Colonic mucosa (tissue), 4 donors: ENCODE measurements at regions not wholly inside any gene's neighbourhood (a gene's known extent, or its start where the extent isn't known, plus 50 kb on each side); places are given as distances from the start of the nearest gene placed in this dataset.

ENCODE experiments used
- DNase-seq: peaks from one replicate; pipeline ENCODE4 v3.0.0-alpha.2; 2020
- H3K27ac ChIP-seq: fragments of 200-600 bp; one replicate; pipeline ENCODE4 v1.8.0; 2021
- H3K27me3 ChIP-seq: fragments of 200-600 bp; one replicate; pipeline ENCODE4 v1.8.0; 2021
- H3K36me3 ChIP-seq: fragments of 200-600 bp; one replicate; pipeline ENCODE4 v1.8.0; 2021
- H3K4me1 ChIP-seq: fragments of 200-600 bp; one replicate; pipeline ENCODE4 v1.8.0; 2021; ENCODE audit warnings: mild to moderate bottlenecking
- H3K4me3 ChIP-seq: fragments of 200-600 bp; one replicate; pipeline ENCODE4 v1.8.0; 2021
- H3K9ac ChIP-seq, 2 donors: one replicate each; pipeline ENCODE4 v1.7.0; 2013; ENCODE audit warnings: control low read depth in 2 of 2, low read depth in 2 of 2, low read length in 2 of 2
- H3K9me3 ChIP-seq: fragments of 200-600 bp; one replicate; pipeline ENCODE4 v1.8.0; 2021
- CTCF ChIP-seq: fragments of 200-600 bp; IDR thresholded peaks from one replicate; pipeline ENCODE4 v1.8.0; 2022; ENCODE audit warnings: antibody characterized with exemption, mild to moderate bottlenecking
- intact Hi-C: fragments of 100-400 bp; cut with DNase I; formaldehyde crosslinking; loops from one replicate; pipeline ENCODE4 v1.14.1; 2022
- donor health status: healthy.
- donor health status: DM: no; HTN: no; CAD: no.
- donor health status: DM: no; HTN: no; CAD: no.

DNA sequence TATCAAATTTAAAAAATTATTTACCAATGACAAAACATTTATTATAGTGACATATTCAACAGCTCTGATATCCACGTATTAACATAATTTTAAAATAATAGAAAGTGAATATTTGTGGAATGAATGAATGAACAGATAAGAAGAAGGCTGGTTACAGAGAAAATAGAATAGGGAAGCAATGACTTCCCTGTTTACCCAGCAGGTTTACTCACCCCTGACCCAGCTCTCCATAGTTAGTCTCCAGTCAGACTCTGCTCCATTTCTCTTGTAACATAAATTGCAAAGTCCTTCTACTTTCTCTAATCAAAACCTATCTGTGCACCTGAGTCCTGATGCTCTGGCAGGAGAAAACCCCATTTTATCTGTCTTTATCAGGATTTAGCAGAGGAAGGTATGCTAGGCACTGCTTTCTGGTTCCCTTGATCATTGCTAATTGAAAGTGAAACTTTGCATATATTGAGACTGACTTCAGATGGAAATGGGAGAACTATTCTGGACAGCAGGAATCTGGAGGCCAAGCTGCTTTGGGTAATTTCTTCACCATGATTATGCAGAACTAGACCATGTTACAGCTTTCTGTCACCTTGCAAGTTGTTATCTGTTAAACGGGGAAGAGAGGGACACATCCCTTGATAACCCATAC lies 363.0 kb downstream of the FAT4 start:
- H3K4me3 ChIP-seq, result no peak overlapping the region

DNA sequence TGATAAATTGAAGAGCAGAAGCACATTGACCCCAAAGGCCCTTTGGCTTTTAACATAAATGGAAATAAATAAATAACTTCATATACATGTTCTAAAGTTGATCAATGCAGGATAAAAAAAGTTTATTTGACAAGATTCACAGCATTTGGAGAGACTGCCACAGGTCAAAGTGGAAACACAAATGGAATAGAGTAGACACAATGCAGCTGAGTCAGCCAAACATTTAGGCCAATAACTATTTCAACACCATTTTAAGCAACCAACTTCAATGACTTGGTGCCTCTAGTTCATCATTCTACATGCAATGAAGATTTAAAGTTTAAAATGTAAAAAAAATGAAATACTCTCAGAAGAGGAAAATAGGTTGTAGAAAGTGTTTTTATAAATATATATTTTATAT lies 365.2 kb downstream of the FAT4 start:
- Histone ChIP-seq H3K27ac (no peak overlapping the region), H3K36me3 (no peaks in the 10 kb centered on the region), H3K4me1 (no peaks in the 10 kb centered on the region), H3K4me3 (no peak overlapping the region), H3K9ac (no peak overlapping the region), H3K27me3 (no peaks in the 10 kb centered on the region), H3K9me3 (no peaks in the 10 kb centered on the region)
- no peak for DNase-seq
- intact Hi-C loops, result no loop called here
- no peak for TF ChIP-seq CTCF

More for the DNA sequence above, 363.0 kb downstream of the FAT4 start:
- DNase-seq, result no peak
- H3K27me3 ChIP-seq, result no peaks in the 10 kb centered on the region
- H3K36me3 ChIP-seq, result no peaks in the 10 kb centered on the region
- intact Hi-C loops, result no loop called here
- no peak overlapping the region for H3K9ac ChIP-seq
- H3K27ac ChIP-seq, result no peak overlapping the region
- TF ChIP-seq CTCF, result no peak
- H3K4me1 ChIP-seq, result no peaks in the 10 kb centered on the region
- H3K9me3 ChIP-seq, result no peaks in the 10 kb centered on the region

DNA sequence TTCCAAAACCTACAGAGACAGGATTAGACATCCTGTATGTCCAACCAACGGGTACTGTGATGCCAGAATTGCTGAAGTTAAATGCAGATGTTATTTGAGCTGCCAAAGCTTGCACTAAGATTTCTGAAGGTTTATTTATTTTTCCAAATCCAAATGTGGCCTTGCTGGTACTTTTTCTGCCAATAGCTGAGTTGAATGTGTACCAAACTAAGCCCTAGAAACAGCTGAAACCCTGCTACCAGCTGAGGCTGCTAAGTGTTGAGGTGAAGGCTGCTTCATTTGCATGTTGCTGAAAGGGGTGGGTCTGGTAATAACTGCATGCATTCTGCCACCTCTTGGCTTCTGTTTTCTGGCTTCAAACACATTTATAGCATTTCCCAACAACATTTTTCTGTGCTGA lies 366.5 kb downstream of the FAT4 start:
- TF ChIP-seq CTCF, result no peak

DNA sequence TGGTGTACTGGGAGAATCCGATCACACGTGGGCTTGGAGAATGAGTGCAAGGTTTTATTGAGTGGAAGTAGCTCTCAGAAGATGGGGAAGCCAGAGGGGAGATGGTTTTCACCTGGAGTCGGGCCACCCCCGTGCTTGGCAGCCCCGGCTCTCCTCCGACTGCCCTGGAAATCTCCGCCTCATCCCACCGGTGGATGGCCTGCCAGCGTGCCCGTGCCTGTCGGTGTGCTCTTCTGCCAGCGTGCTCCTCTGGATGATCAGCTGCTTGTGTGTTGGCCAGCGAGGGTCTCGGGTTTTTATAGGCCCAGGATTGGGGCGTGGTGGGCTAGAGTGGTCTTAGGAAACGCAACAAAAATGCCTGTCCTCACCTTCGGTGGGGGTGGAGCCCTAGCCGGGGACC lies 368.0 kb downstream of the FAT4 start:
- no peaks in the 10 kb centered on the region for H3K4me1 ChIP-seq
- no peaks in the 10 kb centered on the region for H3K36me3 ChIP-seq
- H3K9me3 ChIP-seq, result no peaks in the 10 kb centered on the region
- H3K4me3 ChIP-seq, result no peak overlapping the region
- H3K27me3 ChIP-seq, result no peaks in the 10 kb centered on the region
- no peak for TF ChIP-seq CTCF
- intact Hi-C loops, result no loop called here
- DNase-seq, result no peak
- no peak overlapping the region for H3K27ac ChIP-seq
- H3K9ac ChIP-seq, result no peak overlapping the region

More for the DNA sequence above, 366.5 kb downstream of the FAT4 start:
- no peak for DNase-seq
- H3K9me3 ChIP-seq, result no peaks in the 10 kb centered on the region
- H3K4me1 ChIP-seq, result no peaks in the 10 kb centered on the region
- intact Hi-C loops, result no loop called here
- no peak overlapping the region for H3K27ac ChIP-seq
- H3K9ac ChIP-seq, result no peak overlapping the region
- H3K36me3 ChIP-seq, result no peaks in the 10 kb centered on the region
- no peak overlapping the region for H3K4me3 ChIP-seq
- H3K27me3 ChIP-seq, result no peaks in the 10 kb centered on the region

GRCh38 chr4:125688841-125689240 lies 374.1 kb downstream of the FAT4 start:
- no peak for TF ChIP-seq CTCF
- Histone ChIP-seq H3K4me1 (no peaks in the 10 kb centered on the region), H3K9me3 (no peaks in the 10 kb centered on the region), H3K27ac (no peak overlapping the region), H3K9ac (no peak overlapping the region), H3K27me3 (no peaks in the 10 kb centered on the region), H3K4me3 (no peak overlapping the region), H3K36me3 (no peaks in the 10 kb centered on the region)
- DNase-seq, result no peak
- intact Hi-C loops, result no loop called here
